Naive thymus-derived CD4-positive, alpha-beta T cell (primary cell): ENCODE measurements at regions not wholly inside any gene's neighbourhood (a gene's known extent, or its start where the extent isn't known, plus 50 kb on each side); places are given as distances from the start of the nearest gene placed in this dataset.

Experiments used
- ATAC-seq: fragments of 150-1000 bp; cut with Tn5 transposase; 2 replicates; pipeline ENCODE4 v1.10.0; 2021; ENCODE audit warnings: mild to moderate bottlenecking, moderate library complexity
- CTCF ChIA-PET: fragments of 350-600 bp; sonication (Branson Sonifier 250); formaldehyde crosslinking; loops from one replicate; lab custom pipeline; 2021; ENCODE audit warnings: antibody characterized with exemption; lab: Charles Lee
- POLR2A ChIA-PET: fragments of 350-600 bp; sonication (Branson Sonifier 250); formaldehyde crosslinking; loops from one replicate; lab custom pipeline; 2021; ENCODE audit warnings: antibody characterized with exemption, inconsistent platforms; lab: Charles Lee
- DNase-seq, 9 donors: peaks; one replicate each; pipeline versions ENCODE4 v3.0.0 to v3.0.0-alpha.2; 2020 to 2022; ENCODE audit warnings: mixed read lengths in 1 of 9
- H3K27ac ChIP-seq: one replicate; pipeline ENCODE4 v1.7.0; 2013; ENCODE audit warnings: mild to moderate bottlenecking, low read depth, low read length, moderate library complexity
- H3K27me3 ChIP-seq, 2 donors: one replicate each; pipeline ENCODE4 v1.7.0; 2013; ENCODE audit warnings: low read length in 2 of 2, mild to moderate bottlenecking in 2 of 2, moderate library complexity in 2 of 2; ENCODE audit not compliant: control insufficient read depth in 2 of 2, insufficient read depth in 2 of 2
- H3K36me3 ChIP-seq, 3 experiments: 1 replicate in 2 of 3; 2 replicates in 1 of 3; pipeline ENCODE4 v1.7.0; 2013; ENCODE audit warnings: low read length in 3 of 3, mild to moderate bottlenecking in 3 of 3, moderate library complexity in 1 of 3; ENCODE audit not compliant: insufficient read depth in 3 of 3, control insufficient read depth in 2 of 3
- H3K4me1 ChIP-seq, 2 donors: one replicate each; pipeline ENCODE4 v1.7.0; 2013; ENCODE audit warnings: low read length in 2 of 2, mild to moderate bottlenecking in 2 of 2, moderate library complexity in 1 of 2; ENCODE audit not compliant: control insufficient read depth in 2 of 2, insufficient read depth in 2 of 2
- H3K4me3 ChIP-seq: 2 replicates; pipeline ENCODE4 v1.7.0; 2013; ENCODE audit warnings: mild to moderate bottlenecking, low read length
- H3K9me3 ChIP-seq, 3 experiments: 1 replicate in 2 of 3; 2 replicates in 1 of 3; pipeline ENCODE4 v1.7.0; 2013; ENCODE audit warnings: low read length in 3 of 3; ENCODE audit not compliant: control insufficient read depth in 2 of 3
- H3K27ac Mint-ChIP-seq, 9 donors: one replicate each; pipeline ENCODE4 v1.8.0; 2020 to 2022; ENCODE audit warnings: mixed read lengths in 9 of 9, mild to moderate bottlenecking in 8 of 9, moderate library complexity in 5 of 9, inconsistent platforms in 2 of 9
- H3K27me3 Mint-ChIP-seq, 5 donors: one replicate each; pipeline ENCODE4 v1.8.0; 2021 to 2022; ENCODE audit warnings: mixed read lengths in 5 of 5, mild to moderate bottlenecking in 1 of 5
- H3K36me3 Mint-ChIP-seq, 5 donors: one replicate each; pipeline ENCODE4 v1.8.0; 2020 to 2022; ENCODE audit warnings: mixed read lengths in 5 of 5, mild to moderate bottlenecking in 3 of 5, inconsistent platforms in 1 of 5
- H3K4me1 Mint-ChIP-seq, 7 donors: one replicate each; pipeline ENCODE4 v1.8.0; 2020 to 2022; ENCODE audit warnings: mixed read lengths in 7 of 7, mild to moderate bottlenecking in 3 of 7, inconsistent platforms in 1 of 7
- H3K4me3 Mint-ChIP-seq, 10 donors: one replicate each; pipeline ENCODE4 v1.8.0; 2020 to 2022; ENCODE audit warnings: mild to moderate bottlenecking in 10 of 10, mixed read lengths in 10 of 10, moderate library complexity in 6 of 10, inconsistent platforms in 2 of 10
- H3K9me3 Mint-ChIP-seq, 11 donors: one replicate each; pipeline ENCODE4 v1.8.0; 2020 to 2022; ENCODE audit warnings: mixed read lengths in 11 of 11, mild to moderate bottlenecking in 4 of 11, inconsistent platforms in 1 of 11, moderate library complexity in 1 of 11
- intact Hi-C, 2 donors: fragments of 100-400 bp; cut with micrococcal nuclease; formaldehyde crosslinking; loops; one replicate each; pipeline ENCODE4 v1.15.1; 2023

DNA sequence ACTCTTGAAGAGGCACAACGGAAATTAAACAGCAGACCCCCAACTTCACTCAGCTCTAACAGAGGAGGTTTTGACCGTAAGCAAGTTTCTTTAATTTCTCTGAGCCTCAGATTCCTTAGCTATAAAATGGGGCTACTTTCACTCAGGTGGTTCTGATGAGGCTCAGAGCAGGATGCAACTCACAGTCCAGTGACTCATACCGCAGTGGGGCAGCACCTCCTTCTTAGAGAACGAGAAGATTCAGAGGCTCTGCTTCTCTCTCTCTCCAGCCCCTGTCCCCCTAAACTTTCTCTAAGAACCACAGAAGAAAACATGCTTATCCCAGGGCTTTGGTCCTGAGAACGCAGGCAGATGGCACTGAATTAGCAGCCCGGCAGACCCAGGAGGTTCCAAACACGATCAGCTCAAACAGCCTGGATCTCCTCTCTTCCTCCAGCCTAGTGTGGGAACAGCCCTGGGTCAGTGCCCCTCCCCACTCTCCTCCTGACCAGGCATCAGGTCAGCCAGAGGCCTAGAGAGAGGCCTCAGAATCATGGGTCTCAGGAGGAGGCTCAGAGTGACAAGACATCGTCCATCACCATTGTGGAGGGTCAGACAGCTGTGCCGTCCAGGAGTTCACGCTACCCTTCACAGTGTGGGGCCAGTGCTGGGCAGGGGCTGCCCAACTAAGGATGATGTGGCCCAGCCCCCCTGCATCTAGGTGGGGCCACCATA is 433.0 kb downstream of the PTPRU start:
- no peaks in the 10 kb centered on the region for H3K27me3 ChIP-seq
- Mint-ChIP-seq H3K4me1 (no peaks in the 10 kb centered on the region), H3K4me3 (no peak overlapping the region), H3K27me3 (peaks cover 29 to 41% (median 37%) of the 10 kb centered on the region in 5 donors), H3K27ac (no peak overlapping the region), H3K36me3 (no peaks in the 10 kb centered on the region), H3K9me3 (peaks cover 0 to 3% (median 0%) of the 10 kb centered on the region in 11 donors)
- ChIA-PET CTCF (no interaction called here), POLR2A (no interaction called here)
- DNase-seq (peak in 1 of 9 donors; percentile 7), ATAC-seq (no peak)
- no peak overlapping the region for H3K27ac ChIP-seq
- no peaks in the 10 kb centered on the region for H3K4me1 ChIP-seq
- no peaks in the 10 kb centered on the region for H3K36me3 ChIP-seq
- no peaks in the 10 kb centered on the region for H3K9me3 ChIP-seq
- intact Hi-C loops, result no loop called here
- no peak overlapping the region for H3K4me3 ChIP-seq

DNA sequence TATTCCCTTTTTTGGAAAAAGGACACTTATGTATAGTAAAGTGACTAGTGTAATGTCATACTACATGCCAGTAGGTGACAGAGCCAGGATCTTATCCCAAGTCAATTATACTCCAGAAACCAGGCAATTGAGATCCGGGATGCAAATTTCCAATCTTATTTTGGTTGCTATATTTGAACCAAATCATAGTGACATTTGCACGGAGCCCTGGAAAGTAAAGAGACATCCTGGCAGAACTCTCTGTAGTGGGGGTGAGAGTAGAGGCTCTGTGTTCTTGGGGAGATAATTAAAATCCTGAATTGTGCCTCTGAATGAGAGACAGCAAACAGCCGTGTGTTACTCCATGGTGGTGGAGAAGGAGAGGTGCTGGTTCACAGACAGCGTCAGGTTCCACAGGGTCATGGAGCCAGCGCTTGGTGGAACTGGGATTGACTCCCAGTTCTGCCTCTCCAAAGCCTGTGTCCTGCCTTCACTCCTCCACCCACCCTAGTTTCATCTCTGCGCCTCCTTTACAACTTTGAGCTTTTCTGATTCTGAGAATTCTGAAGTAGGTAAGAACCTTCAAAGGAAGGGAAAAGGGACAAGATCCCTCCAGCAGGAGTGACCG is 432.3 kb downstream of the PTPRU start:
- peaks cover 29 to 43% (median 39%) of the 10 kb centered on the region in 5 donors for H3K27me3 Mint-ChIP-seq
- peaks cover 0 to 6% (median 0%) of the 10 kb centered on the region in 11 donors for H3K9me3 Mint-ChIP-seq
- no peaks in the 10 kb centered on the region for H3K4me1 Mint-ChIP-seq
- DNase-seq (no peak), ATAC-seq (no peak)
- no peak overlapping the region for H3K4me3 ChIP-seq
- H3K27ac ChIP-seq, result no peak overlapping the region
- no peaks in the 10 kb centered on the region for H3K9me3 ChIP-seq
- H3K27me3 ChIP-seq, result no peaks in the 10 kb centered on the region
- no peaks in the 10 kb centered on the region for H3K4me1 ChIP-seq
- no peak overlapping the region for H3K4me3 Mint-ChIP-seq
- POLR2A ChIA-PET, result no interaction called here
- CTCF ChIA-PET, result no interaction called here
- no peak overlapping the region for H3K27ac Mint-ChIP-seq
- H3K36me3 ChIP-seq, result no peaks in the 10 kb centered on the region
- intact Hi-C loops, result no loop called here
- no peaks in the 10 kb centered on the region for H3K36me3 Mint-ChIP-seq

- peaks cover 0 to 3% of the 10 kb centered on the region in 2 donors for H3K27me3 ChIP-seq
- H3K4me3 ChIP-seq, result no peak overlapping the region
- intact Hi-C loops, result no loop called here
- ATAC-seq, result no peak
- H3K27ac ChIP-seq, result no peak overlapping the region
- CTCF ChIA-PET, result no interaction called here
- no peaks in the 10 kb centered on the region for H3K36me3 ChIP-seq
- no peaks in the 10 kb centered on the region for H3K36me3 Mint-ChIP-seq
- no peaks in the 10 kb centered on the region for H3K4me1 Mint-ChIP-seq
- H3K9me3 Mint-ChIP-seq, result peaks cover 0 to 11% (median 0%) of the 10 kb centered on the region in 11 donors
- peaks cover 0 to 7% (median 0%) of the 10 kb centered on the region in 3 experiments for H3K9me3 ChIP-seq
- H3K4me1 ChIP-seq, result no peaks in the 10 kb centered on the region
- no peak overlapping the region for H3K27ac Mint-ChIP-seq
- POLR2A ChIA-PET, result no interaction called here
- H3K27me3 Mint-ChIP-seq, result peaks cover 29 to 48% (median 42%) of the 10 kb centered on the region in 5 donors
- H3K4me3 Mint-ChIP-seq, result no peak overlapping the region
- no peak for DNase-seq
Observed at GRCh38 chr1:29667951-29668350, 431.6 kb downstream of the PTPRU start.

GRCh38 chr1:29664711-29665110 is 428.4 kb downstream of the PTPRU start:
- H3K4me1 ChIP-seq, result no peaks in the 10 kb centered on the region
- DNase-seq (no peak), ATAC-seq (no peak)
- Mint-ChIP-seq H3K4me1 (no peaks in the 10 kb centered on the region), H3K27me3 (peaks cover 34 to 62% (median 55%) of the 10 kb centered on the region in 5 donors), H3K36me3 (peaks cover 0 to 3% (median 0%) of the 10 kb centered on the region in 5 donors), H3K9me3 (peaks cover 0 to 36% (median 18%) of the 10 kb centered on the region in 11 donors), H3K27ac (no peak overlapping the region), H3K4me3 (no peak overlapping the region)
- no peak overlapping the region for H3K4me3 ChIP-seq
- H3K27me3 ChIP-seq, result peaks cover 0 to 3% of the 10 kb centered on the region in 2 donors
- H3K27ac ChIP-seq, result no peak overlapping the region
- no peaks in the 10 kb centered on the region for H3K36me3 ChIP-seq
- intact Hi-C loops, result no loop called here
- H3K9me3 ChIP-seq, result peaks cover 0 to 15% (median 0%) of the 10 kb centered on the region in 3 experiments
- CTCF ChIA-PET, result no interaction called here
- POLR2A ChIA-PET, result no interaction called here

DNA sequence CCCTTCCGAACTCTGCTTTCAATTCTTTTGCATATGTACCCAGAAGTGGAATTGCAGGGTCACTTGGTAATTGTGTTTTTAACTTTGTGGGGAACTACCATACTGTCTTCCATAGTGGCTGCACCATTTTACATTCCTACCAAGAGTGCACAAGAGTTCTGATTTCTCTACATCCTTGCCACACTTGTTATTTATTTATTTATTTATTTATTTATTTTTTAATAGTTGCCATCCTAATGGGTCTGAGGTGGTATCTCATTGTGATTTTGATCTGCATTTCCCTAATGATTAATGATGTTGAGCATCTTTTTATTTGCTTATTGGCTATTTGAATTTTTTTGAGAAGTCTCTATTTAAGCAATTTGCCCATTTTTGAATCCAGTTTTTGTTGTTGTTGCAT is 422.4 kb downstream of the PTPRU start:
- intact Hi-C loops, result no loop called here
- Histone ChIP-seq H3K4me3 (no peak overlapping the region), H3K9me3 (peaks cover 0 to 15% (median 0%) of the 10 kb centered on the region in 3 experiments), H3K27me3 (peaks cover 0 to 3% of the 10 kb centered on the region in 2 donors), H3K4me1 (no peaks in the 10 kb centered on the region), H3K27ac (no peak overlapping the region), H3K36me3 (no peaks in the 10 kb centered on the region)
- Mint-ChIP-seq H3K27me3 (peaks cover 26 to 52% (median 29%) of the 10 kb centered on the region in 5 donors), H3K27ac (no peak overlapping the region), H3K4me3 (no peak overlapping the region), H3K9me3 (peaks cover 4 to 53% (median 18%) of the 10 kb centered on the region in 11 donors), H3K4me1 (no peaks in the 10 kb centered on the region), H3K36me3 (peaks cover 0 to 7% (median 0%) of the 10 kb centered on the region in 5 donors)
- DNase-seq (no peak), ATAC-seq (no peak)
- POLR2A ChIA-PET, result no interaction called here
- CTCF ChIA-PET, result no interaction called here

DNA sequence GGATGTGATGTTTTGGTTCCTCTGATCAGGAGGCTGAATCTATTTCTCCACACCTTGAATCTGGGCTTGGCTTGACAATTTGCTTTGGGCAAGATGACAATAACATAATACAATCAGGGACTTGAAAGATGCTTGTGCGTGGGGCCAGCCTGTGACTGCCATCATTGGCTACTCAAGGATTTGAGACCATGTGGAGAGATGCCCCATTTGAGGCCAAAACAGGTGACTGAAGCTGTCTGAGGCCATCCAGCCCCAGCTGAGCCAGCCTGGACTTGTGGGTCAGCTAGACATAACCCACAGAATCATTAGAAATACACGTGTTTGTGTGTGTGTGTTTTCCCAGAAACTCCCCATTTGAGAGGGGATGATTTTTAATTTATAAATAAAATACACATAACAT is 421.5 kb downstream of the PTPRU start:
- Histone ChIP-seq H3K4me1 (no peaks in the 10 kb centered on the region), H3K36me3 (no peaks in the 10 kb centered on the region), H3K4me3 (no peak overlapping the region), H3K9me3 (peaks cover 0 to 8% (median 0%) of the 10 kb centered on the region in 3 experiments), H3K27ac (no peak overlapping the region), H3K27me3 (no peaks in the 10 kb centered on the region)
- ATAC-seq (no peak), DNase-seq (no peak)
- Mint-ChIP-seq H3K27me3 (peaks cover 21 to 47% (median 31%) of the 10 kb centered on the region in 5 donors), H3K4me3 (no peak overlapping the region), H3K27ac (no peak overlapping the region), H3K4me1 (no peaks in the 10 kb centered on the region), H3K9me3 (peaks cover 4 to 47% (median 16%) of the 10 kb centered on the region in 11 donors), H3K36me3 (peaks cover 0 to 7% (median 0%) of the 10 kb centered on the region in 5 donors)
- intact Hi-C loops, result no loop called here
- ChIA-PET POLR2A (no interaction called here), CTCF (no interaction called here)
